ENCODE measurements at regions not wholly inside any gene's neighbourhood (a gene's known extent, or its start where the extent isn't known, plus 50 kb on each side); places are given as distances from the start of the nearest gene placed in this dataset.

DNA sequence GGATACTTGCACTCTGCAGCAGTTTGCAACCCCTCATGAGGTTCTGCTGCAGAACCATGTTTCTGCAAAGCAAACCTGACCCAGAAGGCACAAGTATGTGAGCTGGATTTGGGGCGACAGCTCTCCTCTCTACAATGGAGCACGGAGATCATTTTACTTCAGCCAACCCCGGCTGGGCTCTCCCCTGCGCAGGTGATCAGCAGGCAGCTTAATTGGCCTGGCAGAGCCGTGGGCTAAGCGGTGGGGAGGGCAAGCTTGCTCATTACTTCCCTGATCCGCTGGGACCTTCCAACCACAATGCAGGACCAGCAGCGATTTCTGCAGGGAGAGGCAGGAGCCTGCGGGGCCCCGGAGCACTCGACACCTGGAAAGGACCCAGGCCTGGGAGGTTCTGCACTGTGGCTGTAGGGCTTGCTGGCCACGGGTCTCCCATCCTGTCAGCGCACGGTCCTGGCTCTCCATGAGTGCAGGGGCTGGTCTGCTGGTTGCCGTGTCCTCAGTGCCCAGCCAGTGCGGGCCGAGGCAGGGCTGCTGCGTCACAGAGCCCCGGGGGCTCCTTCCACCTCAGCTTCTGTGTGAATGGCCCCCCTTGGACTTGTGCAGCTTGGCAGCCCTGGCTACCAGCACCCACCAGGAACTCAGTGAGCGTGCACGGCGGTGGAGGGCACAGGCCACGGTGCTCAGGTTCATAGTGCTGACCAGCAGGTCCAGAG lies 51.8 kb upstream of the RAPGEF1 start:
- TF ChIP-seq ELF4 (IDR thresholded peaks at IDR 0.05) (no peak), NFRKB (IDR thresholded peaks at IDR 0.05) (no peak), BHLHE40 (IDR thresholded peaks at IDR 0.05; ENCODE audit: borderline replicate concordance) (no peak), HDGF (IDR thresholded peaks at IDR 0.05; ENCODE audit: borderline replicate concordance) (no peak), ARNT (IDR thresholded peaks at IDR 0.05) (no peak), FOXA1 (IDR thresholded peaks at IDR 0.05) (no peak), FOXK2 (IDR thresholded peaks at IDR 0.05) (no peak), FOXM1 (IDR thresholded peaks at IDR 0.05; ENCODE audit: borderline replicate concordance) (no peak), SP1 (IDR thresholded peaks at IDR 0.05) (no peak), SUZ12 (IDR thresholded peaks at IDR 0.05) (no peak), LEF1 (IDR thresholded peaks at IDR 0.05; ENCODE audit: borderline replicate concordance) (no peak), ZNF384 (IDR thresholded peaks at IDR 0.05) (no peak), PKNOX1 (IDR thresholded peaks at IDR 0.05) (no peak)
